ENCODE measurements at regions not wholly inside any gene's neighbourhood (a gene's known extent, or its start where the extent isn't known, plus 50 kb on each side); places are given as distances from the start of the nearest gene placed in this dataset.

- H3K4me3 ChIP-seq (ENCODE audit: control insufficient read depth, low read depth, low read length), result no peak overlapping the region
- no peak for DNase-seq (ENCODE audit: low read depth)
- no peak for TF ChIP-seq CTCF (conservative IDR thresholded peaks at IDR 0.05; ENCODE audit: control insufficient read depth, insufficient read depth, low read depth, low read length)
Measured at GRCh38 chr6:137767465-137767864, 99.6 kb upstream of the TNFAIP3 start.

- H3K4me3 ChIP-seq (ENCODE audit: control insufficient read depth, low read depth, low read length), result no peak overlapping the region
- peak; percentile 88 for DNase-seq (ENCODE audit: low read depth)
- no peak for TF ChIP-seq CTCF (conservative IDR thresholded peaks at IDR 0.05; ENCODE audit: control insufficient read depth, insufficient read depth, low read depth, low read length)
Measured at GRCh38 chr6:137767911-137768690, 99.0 kb upstream of the TNFAIP3 start.

- no peak for TF ChIP-seq CTCF (conservative IDR thresholded peaks at IDR 0.05; ENCODE audit: control insufficient read depth, insufficient read depth, low read depth, low read length)
- no peak overlapping the region for H3K4me3 ChIP-seq (ENCODE audit: control insufficient read depth, low read depth, low read length)
- DNase-seq (ENCODE audit: low read depth), result no peak
Measured at GRCh38 chr6:137768935-137769334, 98.1 kb upstream of the TNFAIP3 start.

- TF ChIP-seq CTCF (conservative IDR thresholded peaks at IDR 0.05; ENCODE audit: control insufficient read depth, insufficient read depth, low read depth, low read length), result no peak
- no peak for DNase-seq (ENCODE audit: low read depth)
Measured at GRCh38 chr6:137769797-137770362, 97.2 kb upstream of the TNFAIP3 start.

GRCh38 chr6:137772541-137773250 lies 94.4 kb upstream of the TNFAIP3 start:
- H3K4me3 ChIP-seq (ENCODE audit: control insufficient read depth, low read depth, low read length), result no peak overlapping the region
- TF ChIP-seq CTCF (conservative IDR thresholded peaks at IDR 0.05; ENCODE audit: control insufficient read depth, insufficient read depth, low read depth, low read length), result no peak
- no peak for DNase-seq (ENCODE audit: low read depth)

More at GRCh38 chr6:137769797-137770362, 97.2 kb upstream of the TNFAIP3 start:
- no peak overlapping the region for H3K4me3 ChIP-seq (ENCODE audit: control insufficient read depth, low read depth, low read length)

GRCh38 chr6:137775227-137775626 lies 91.8 kb upstream of the TNFAIP3 start:
- no peak for TF ChIP-seq CTCF (conservative IDR thresholded peaks at IDR 0.05; ENCODE audit: control insufficient read depth, insufficient read depth, low read depth, low read length)
- H3K4me3 ChIP-seq (ENCODE audit: control insufficient read depth, low read depth, low read length), result no peak overlapping the region
- DNase-seq (ENCODE audit: low read depth), result no peak

Measured in fibroblast of mammary gland (primary cell).